OCI-LY3 (cell line): ENCODE measurements at regions not wholly inside any gene's neighbourhood (a gene's known extent, or its start where the extent isn't known, plus 50 kb on each side); places are given as distances from the start of the nearest gene placed in this dataset.
A peak's percentile ranks its signal among the peaks of the same experiment; 100 is the strongest.

Experiments
- H2AFZ ChIP-seq: fragments of 200-600, 300-600 bp; shearing (Covaris generic); 2 replicates; pipeline ENCODE4 v1.6.0; 2014; ENCODE audit warnings: antibody characterized with exemption, low read depth, low read length
- H3K27ac ChIP-seq: fragments of 200-600, 300-600 bp; sonication (generic); 2 replicates; pipeline ENCODE4 v1.5.1; 2014; ENCODE audit warnings: mild to moderate bottlenecking, low read length, moderate library complexity, mixed read lengths
- H3K27me3 ChIP-seq: fragments of 200-600, 300-600 bp; sonication (generic); 2 replicates; pipeline ENCODE4 v1.6.1; 2014; ENCODE audit warnings: low read depth, low read length, mixed read lengths
- H3K36me3 ChIP-seq: fragments of 200-600, 300-600 bp; sonication (generic); replicated peaks from 2 replicates; pipeline ENCODE3; 2014; ENCODE audit warnings: low read depth, low read length, mixed read lengths
- H3K4me1 ChIP-seq: fragments of 300-600, 200-600 bp; sonication (generic); 2 replicates; pipeline ENCODE4 v1.6.1; 2014; ENCODE audit warnings: low read length, mixed read lengths
- H3K4me2 ChIP-seq: fragments of 200-600, 300-600 bp; sonication (generic); 2 replicates; pipeline ENCODE4 v1.6.1; 2014; ENCODE audit warnings: low read length, mixed read lengths
- H3K4me3 ChIP-seq: fragments of 300-600, 200-600 bp; sonication (generic); 2 replicates; pipeline ENCODE4 v1.5.1; 2014; ENCODE audit warnings: antibody characterized with exemption, mild to moderate bottlenecking, low read length, moderate library complexity
- H3K79me2 ChIP-seq: fragments of 300-600, 200-600 bp; shearing (Covaris generic); 2 replicates; pipeline ENCODE4 v1.6.1; 2014; ENCODE audit warnings: mild to moderate bottlenecking, low read length, mixed read lengths
- H3K9ac ChIP-seq: fragments of 300-600, 200-600 bp; shearing (Covaris generic); 2 replicates; pipeline ENCODE4 v1.6.0; 2014; ENCODE audit warnings: mild to moderate bottlenecking, low read length, moderate library complexity
- H3K9me3 ChIP-seq: fragments of 200-600, 300-600 bp; shearing (Covaris generic); 2 replicates; pipeline ENCODE4 v1.6.1; 2014; ENCODE audit warnings: low read length, mixed read lengths; ENCODE audit not compliant: insufficient read depth
- H4K20me1 ChIP-seq: fragments of 200-600, 300-600 bp; sonication (generic); 2 replicates; pipeline ENCODE4 v1.6.1; 2016; ENCODE audit warnings: low read length, mixed read lengths; ENCODE audit not compliant: insufficient read depth
- EZH2phosphoT487 ChIP-seq: fragments of 200-600 bp; shearing (Covaris generic); IDR thresholded peaks from 2 replicates; pipeline ENCODE4 v1.6.1; 2018; ENCODE audit warnings: antibody characterized with exemption, mixed run types, low read depth
- TF ChIP-seq, protein P1 (sequence below): fragments of 200-600, 300-600 bp; sonication (generic); IDR thresholded peaks from 2 replicates; pipeline ENCODE4 v1.5.1; 2014; ENCODE audit warnings: antibody characterized with exemption, low read length, low read depth

GRCh38 chr20:53748176-53748575 is 154.5 kb upstream of the ZNF217 start:
- H2AFZ ChIP-seq = no peak overlapping the region
- H3K27me3 ChIP-seq = no peaks in the 10 kb centered on the region
- H3K27ac ChIP-seq = no peak overlapping the region
- peaks cover 20% of the 10 kb centered on the region for H3K4me1 ChIP-seq
- H3K36me3 ChIP-seq = no peaks in the 10 kb centered on the region
- H3K9ac ChIP-seq = no peak overlapping the region
- no peak overlapping the region for H3K4me2 ChIP-seq
- no peak overlapping the region for H3K4me3 ChIP-seq
- H3K79me2 ChIP-seq = no peaks in the 10 kb centered on the region
- no peak for TF ChIP-seq EZH2phosphoT487
- TF ChIP-seq, protein P1, sequence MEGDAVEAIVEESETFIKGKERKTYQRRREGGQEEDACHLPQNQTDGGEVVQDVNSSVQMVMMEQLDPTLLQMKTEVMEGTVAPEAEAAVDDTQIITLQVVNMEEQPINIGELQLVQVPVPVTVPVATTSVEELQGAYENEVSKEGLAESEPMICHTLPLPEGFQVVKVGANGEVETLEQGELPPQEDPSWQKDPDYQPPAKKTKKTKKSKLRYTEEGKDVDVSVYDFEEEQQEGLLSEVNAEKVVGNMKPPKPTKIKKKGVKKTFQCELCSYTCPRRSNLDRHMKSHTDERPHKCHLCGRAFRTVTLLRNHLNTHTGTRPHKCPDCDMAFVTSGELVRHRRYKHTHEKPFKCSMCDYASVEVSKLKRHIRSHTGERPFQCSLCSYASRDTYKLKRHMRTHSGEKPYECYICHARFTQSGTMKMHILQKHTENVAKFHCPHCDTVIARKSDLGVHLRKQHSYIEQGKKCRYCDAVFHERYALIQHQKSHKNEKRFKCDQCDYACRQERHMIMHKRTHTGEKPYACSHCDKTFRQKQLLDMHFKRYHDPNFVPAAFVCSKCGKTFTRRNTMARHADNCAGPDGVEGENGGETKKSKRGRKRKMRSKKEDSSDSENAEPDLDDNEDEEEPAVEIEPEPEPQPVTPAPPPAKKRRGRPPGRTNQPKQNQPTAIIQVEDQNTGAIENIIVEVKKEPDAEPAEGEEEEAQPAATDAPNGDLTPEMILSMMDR = no peak
- no peaks in the 10 kb centered on the region for H4K20me1 ChIP-seq
- H3K9me3 ChIP-seq = no peaks in the 10 kb centered on the region

DNA sequence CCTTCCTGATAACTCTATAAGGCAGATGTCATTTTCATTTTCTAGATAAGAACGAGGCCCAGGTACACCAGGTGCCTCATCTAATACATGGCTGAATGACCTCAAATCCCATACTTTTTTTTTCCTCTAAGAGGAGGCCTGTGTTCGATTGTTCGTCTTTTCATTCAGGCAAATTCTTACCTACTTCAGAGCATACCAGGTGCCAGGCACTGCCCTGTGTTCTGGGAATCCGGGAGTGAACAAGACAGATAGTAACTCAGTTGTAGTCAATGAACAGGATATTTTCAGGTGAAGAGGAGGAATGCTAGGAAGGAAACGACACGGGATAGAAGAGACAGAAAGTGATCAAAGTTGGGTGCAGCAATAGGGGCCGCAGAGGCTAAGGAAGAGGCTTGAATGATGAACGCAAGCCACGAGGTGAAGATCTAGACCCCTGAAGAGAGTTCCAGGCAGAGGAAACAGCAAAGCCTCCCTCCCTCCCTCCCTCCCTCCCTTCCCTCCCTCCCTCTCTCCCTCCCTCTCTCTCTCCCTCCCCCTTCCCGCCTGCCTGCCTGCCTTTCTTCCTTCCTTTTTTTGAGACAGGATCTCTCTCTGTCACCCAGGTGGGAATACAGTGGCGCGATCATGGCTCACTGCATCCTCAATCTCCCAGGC is 150.1 kb upstream of the ZNF217 start:
- TF ChIP-seq, protein P1 = no peak
- no peak for TF ChIP-seq EZH2phosphoT487
- no peaks in the 10 kb centered on the region for H4K20me1 ChIP-seq
- no peak overlapping the region for H3K9ac ChIP-seq
- H3K27ac ChIP-seq = no peak overlapping the region
- H3K9me3 ChIP-seq = no peaks in the 10 kb centered on the region
- no peak overlapping the region for H3K4me3 ChIP-seq
- peaks cover 30% of the 10 kb centered on the region for H3K4me1 ChIP-seq
- no peak overlapping the region for H2AFZ ChIP-seq
- H3K4me2 ChIP-seq = no peak overlapping the region
- H3K27me3 ChIP-seq = no peaks in the 10 kb centered on the region
- no peaks in the 10 kb centered on the region for H3K36me3 ChIP-seq
- H3K79me2 ChIP-seq = no peaks in the 10 kb centered on the region

DNA sequence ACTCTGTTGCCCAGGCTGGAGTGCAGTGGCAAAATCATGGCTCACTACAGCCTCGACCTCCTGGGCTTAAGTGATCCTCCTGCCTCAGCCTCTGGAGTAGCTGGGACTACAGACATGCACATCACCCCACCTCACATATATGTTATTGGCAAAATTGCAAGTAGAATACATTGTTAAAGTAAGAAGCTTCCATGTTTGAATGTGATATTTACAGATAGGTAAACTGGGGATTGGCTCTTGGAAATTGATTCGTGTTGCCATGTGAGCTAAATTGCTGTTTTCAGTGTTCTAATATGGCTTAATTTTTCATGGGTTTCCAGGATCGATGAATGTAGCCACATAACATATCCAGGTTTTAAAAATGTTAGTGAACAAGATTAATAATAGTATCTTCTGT is 149.0 kb upstream of the ZNF217 start:
- H3K4me1 ChIP-seq = peaks cover 40% of the 10 kb centered on the region
- no peaks in the 10 kb centered on the region for H3K36me3 ChIP-seq
- H3K4me3 ChIP-seq = no peak overlapping the region
- H3K9ac ChIP-seq = no peak overlapping the region
- H3K4me2 ChIP-seq = no peak overlapping the region
- TF ChIP-seq, protein P1 = no peak
- no peak for TF ChIP-seq EZH2phosphoT487
- H3K9me3 ChIP-seq = no peaks in the 10 kb centered on the region
- H4K20me1 ChIP-seq = no peaks in the 10 kb centered on the region
- H2AFZ ChIP-seq = no peak overlapping the region
- no peaks in the 10 kb centered on the region for H3K27me3 ChIP-seq
- no peak overlapping the region for H3K27ac ChIP-seq
- H3K79me2 ChIP-seq = no peaks in the 10 kb centered on the region

- TF ChIP-seq, protein P1 = no peak
- TF ChIP-seq EZH2phosphoT487 = no peak
- H3K9ac ChIP-seq = no peak overlapping the region
- no peaks in the 10 kb centered on the region for H3K27me3 ChIP-seq
- no peak overlapping the region for H3K27ac ChIP-seq
- no peaks in the 10 kb centered on the region for H4K20me1 ChIP-seq
- H3K36me3 ChIP-seq = no peaks in the 10 kb centered on the region
- H3K79me2 ChIP-seq = no peaks in the 10 kb centered on the region
- H3K4me3 ChIP-seq = no peak overlapping the region
- H3K4me2 ChIP-seq = peak overlapping the region; percentile 91; the same call in 1 of the 2 replicates
- peaks cover 50% of the 10 kb centered on the region for H3K4me1 ChIP-seq
- no peak overlapping the region for H2AFZ ChIP-seq
- H3K9me3 ChIP-seq = no peaks in the 10 kb centered on the region
Measured at GRCh38 chr20:53741726-53742028, 148.0 kb upstream of the ZNF217 start.
